HG03378 (cell line): ENCODE measurements at regions not wholly inside any gene's neighbourhood (a gene's known extent, or its start where the extent isn't known, plus 50 kb on each side); places are given as distances from the start of the nearest gene placed in this dataset.

ENCODE experiments used
- ATAC-seq: cut with Tn5 transposase; IDR thresholded peaks from one replicate; pipeline ENCODE4 v1.9.1; 2021; ENCODE audit warnings: mild to moderate bottlenecking, moderate library complexity; ENCODE audit not compliant: unreplicated experiment

DNA sequence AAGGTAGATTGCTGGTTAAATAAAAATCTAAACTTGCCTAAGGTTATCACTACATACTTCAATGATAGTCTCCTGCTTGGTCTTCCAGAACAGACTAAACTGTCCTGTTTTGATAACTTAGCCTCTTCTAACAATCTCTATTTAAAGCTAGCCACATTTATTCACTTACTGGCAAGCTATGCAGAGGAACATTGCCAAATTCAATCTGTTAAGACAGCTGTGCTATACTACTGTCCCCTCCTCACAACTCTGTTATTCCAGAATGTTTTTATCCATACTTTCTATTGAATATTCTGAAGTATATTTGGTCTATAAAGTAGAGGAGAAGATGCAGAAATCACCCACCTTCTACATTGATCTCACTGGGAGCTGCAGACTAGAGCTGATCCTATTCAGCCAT lies 594.0 kb upstream of the CCDC54 start:
- no peak for ATAC-seq

DNA sequence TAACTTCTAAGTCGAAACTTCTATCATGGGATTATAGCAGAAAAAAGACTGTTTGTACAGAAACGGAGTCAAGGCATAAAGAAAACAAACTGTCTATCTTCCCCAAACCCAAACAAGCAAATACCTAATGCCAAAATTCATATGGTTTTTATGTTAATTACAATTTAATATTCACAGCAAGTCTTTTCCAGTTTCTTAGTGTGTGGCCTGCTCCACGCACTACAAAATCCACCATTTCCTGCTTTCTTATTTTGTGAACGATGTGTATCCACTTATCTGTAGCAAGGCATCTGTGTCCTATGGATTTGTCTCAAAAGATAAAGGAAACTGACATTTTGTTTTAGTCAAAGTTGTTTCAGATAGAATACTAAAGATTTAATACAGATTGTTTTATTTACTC lies 588.0 kb upstream of the CCDC54 start:
- no peak for ATAC-seq

DNA sequence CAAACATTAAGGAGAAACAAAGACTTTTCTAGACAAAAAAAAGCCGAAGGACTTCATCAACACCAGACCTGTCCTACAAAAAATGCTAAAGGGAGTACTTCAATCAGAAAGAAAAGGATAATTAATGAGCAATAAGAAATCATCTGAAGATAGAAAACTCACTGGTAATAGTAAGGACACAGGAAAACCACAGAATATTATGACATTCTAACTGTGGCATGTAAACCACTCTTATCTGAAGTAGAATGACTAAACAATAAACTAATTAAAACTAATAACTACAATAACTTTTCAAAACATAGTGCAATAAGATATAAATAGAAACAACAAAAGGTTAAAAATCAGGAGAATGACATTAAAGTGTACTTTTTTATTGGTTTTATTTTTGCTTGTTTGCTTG lies 584.5 kb upstream of the CCDC54 start:
- ATAC-seq = no peak

DNA sequence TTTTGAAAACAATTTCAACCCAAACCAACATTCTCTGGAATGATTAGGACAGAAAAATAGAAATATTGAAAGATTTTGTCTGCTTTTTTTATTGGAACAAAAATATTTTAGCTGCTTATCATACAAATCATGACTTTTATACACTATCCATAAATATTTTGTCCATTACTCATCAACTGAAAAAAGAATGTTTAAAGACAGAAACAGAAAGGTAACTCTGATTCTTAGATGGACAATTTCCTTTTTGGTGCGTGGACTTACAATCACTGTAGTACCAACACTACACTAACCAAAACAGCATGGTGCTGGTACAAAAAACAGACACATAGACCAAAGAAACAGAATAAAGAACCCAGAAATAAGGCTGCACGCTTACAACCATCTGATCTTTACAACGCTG lies 582.8 kb upstream of the CCDC54 start:
- no peak for ATAC-seq

DNA sequence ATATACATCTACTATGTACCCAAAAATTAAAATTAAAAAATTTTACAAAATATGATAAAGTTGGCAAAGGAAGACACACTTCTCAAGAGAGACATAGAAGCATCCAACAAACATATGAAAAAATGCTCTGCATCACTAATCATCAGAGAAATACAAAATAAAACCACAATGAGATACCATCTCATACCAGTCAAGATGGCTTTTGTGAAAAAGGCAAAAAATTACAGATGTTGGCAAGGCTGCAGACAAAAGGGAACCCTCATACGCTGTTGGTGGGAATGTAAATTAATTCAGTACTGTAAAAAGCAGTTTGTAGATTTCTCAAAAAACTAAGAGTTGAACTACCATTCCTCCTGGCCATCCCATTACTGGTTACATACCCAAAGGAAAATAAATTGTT lies 581.7 kb upstream of the CCDC54 start:
- ATAC-seq = no peak

DNA sequence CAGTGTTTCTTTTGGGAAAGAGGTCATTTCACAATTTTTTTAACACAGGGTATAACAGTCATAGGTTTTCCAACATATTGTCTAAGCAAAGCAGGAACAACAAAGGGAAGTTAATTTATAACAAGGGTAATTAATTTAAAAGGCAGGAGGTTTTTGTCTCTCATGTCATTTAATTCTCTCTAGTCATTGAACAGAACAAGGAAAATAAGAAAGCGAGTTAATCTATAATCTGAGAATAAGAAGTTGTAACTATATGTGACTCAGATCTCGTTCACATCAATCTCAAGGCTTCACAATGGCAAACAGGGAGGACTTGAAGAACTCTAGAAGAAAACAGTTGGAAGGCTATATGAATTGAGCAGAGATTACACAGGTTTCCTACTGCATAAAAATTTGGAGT lies 579.8 kb upstream of the CCDC54 start:
- no peak for ATAC-seq

DNA sequence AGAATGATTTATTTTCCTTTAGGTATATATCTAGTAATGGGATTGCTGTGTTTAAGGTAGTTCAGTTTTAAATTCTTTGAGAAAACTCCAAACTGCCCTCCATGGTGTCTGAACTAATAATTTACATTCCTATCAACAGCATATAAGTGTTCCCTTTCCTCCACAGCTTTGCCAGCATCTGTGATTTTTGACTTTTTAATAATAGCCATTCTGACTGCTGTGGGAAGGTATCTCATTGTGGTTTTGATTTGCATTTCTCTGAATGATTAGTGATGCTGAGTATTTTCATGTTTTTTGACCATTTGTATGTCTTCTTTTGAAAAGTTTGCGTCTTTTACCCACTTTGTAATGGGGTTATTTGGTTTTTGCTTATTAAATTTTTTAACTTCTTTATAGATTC lies 571.6 kb upstream of the CCDC54 start:
- no peak for ATAC-seq

DNA sequence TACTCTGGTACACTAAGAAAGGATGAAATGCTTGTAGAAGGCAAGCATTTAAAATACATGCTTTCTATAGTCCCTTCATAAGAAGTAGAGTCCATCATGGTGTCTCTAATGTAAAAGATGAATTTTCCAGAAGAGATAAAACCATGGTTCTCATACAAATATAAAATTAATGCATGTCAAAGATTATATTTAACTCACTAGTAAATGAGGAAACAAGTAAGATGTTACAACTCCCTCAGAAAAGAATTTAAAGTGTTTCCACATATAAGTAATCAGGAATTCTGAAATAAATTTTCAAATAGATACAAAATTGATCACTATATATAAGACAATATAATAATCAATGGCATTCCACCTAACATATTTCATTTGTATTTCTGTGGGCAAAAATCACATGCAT lies 570.3 kb upstream of the CCDC54 start:
- ATAC-seq = no peak

DNA sequence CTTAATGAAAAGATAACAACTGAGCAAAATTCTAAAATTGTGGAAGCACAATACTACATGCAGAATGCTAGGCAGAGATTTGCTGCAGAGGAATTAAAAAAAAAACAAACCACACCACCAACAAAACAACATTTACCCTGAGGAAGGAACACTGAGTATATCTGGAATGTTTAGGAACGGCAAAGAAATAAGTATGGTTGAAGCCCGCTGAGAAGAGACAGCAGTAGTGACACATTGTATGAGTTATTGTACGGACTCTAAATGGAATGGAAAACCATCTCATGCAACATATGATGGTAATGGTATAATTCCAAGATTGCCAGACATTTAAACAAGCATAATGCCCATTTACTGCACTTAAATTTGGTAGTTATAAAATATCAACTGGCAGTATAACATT lies 568.2 kb upstream of the CCDC54 start:
- ATAC-seq = no peak

DNA sequence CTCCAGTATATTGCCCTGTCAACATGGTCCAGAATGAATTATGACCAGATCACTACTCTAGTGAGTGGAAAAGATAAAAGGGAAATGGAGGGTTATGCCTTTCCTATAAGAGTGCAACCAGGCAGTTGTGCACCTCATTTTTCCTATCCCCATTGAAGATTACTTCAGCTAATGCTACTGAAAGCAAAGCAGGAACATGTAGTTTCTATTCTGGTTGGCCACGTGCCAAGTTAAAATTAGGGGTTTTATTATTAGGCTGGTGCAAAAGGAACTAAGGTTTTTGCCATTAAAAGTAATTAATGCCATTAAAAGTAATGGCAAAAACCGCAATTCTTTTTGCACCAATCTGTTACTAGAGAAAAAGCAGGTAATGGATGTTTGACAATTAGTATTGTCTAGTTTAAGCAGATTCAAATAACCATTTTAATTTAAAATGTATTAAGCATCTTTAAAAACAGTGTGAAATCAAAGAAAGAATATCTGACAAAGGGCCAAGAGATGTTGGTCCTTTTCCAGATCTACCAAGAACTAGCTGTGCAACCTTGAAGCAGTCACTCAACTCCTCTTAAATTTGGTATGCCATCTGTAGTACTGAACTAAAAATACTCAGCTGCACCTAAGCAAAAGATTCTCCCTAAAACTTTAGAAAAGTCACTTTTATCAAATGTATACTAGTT lies 567.5 kb upstream of the CCDC54 start:
- ATAC-seq = no peak

DNA sequence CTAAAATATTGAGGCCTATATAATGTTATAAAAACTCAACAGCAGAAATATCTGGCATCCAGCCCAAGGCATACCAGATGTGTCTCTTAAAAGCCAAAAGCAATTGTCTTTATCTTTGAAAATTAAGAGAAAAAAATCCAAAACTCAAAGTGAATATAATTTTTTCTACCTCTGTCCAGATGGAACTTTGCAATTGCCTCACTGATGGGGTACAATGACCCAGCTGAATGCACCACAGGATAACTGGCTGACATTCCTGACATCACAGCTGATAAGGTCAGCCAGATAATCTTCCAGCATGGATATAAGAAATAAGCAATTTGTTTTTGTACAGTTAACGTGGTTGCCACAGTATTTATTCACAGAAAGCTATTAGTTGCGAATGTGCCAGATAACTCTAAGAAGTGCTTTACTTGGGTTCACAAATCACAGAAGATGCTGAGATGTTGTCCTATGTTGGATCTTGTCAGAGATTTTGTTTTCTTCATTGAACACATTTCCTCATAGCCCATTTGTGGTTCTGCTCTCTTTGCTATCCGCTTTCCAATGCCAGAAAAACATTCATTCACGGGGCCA lies 566.9 kb upstream of the CCDC54 start:
- ATAC-seq = no peak

DNA sequence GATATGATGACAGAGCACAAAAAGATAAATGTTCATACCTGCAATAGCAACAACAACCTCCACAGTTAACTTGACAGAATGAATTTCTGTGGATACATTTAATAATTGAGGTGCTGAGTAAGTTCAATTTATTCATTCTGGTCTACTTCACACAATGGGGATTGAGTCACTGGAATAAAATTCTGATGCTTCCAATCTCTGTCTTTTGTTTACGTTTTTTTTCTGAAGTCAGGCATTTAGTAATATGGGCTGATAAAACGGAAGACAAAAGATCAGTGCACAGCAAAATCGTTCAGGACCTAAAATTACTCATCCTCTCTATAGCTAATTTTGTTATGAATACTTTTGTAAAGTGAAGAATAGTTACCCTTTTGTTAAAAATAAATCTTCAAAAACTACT lies 565.9 kb upstream of the CCDC54 start:
- no peak for ATAC-seq

DNA sequence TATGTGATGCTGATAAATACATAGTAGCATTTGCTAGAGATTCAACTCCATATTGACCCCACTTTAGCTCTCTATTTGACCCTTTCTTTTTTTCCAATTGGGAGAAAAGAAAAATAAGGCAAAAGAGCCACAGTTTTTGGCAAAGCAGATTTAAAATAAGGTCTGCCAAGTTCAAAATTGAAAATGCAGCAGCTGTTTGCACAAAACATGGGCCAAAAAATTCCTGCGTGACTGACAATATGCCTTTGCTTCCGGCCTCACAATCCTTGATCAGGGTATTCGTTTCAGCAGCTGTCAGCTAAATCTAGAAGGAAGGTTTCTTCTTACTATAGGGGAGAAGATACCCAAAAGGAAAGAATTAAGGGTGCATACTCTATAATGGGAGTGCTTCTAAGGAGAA lies 563.5 kb upstream of the CCDC54 start:
- no peak for ATAC-seq

DNA sequence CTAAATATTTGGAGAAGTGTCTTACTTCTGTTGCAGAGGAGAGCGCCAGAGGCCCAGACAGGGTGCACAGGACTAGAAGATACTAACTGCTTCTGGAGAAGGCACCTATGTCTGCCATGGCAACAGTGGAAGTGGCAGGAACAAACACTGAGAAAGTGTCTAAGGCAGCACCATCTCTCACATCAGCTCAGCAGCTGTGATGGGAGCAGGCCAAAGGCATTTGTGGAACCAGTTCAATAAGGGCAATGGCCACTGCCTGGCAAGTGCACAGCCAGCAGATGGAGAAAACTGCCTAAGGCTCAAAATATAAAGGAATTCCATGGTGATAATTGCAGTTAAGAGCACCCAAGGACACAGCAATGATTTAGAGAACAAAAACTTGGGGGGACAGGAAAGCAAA lies 563.0 kb upstream of the CCDC54 start:
- ATAC-seq = no peak

DNA sequence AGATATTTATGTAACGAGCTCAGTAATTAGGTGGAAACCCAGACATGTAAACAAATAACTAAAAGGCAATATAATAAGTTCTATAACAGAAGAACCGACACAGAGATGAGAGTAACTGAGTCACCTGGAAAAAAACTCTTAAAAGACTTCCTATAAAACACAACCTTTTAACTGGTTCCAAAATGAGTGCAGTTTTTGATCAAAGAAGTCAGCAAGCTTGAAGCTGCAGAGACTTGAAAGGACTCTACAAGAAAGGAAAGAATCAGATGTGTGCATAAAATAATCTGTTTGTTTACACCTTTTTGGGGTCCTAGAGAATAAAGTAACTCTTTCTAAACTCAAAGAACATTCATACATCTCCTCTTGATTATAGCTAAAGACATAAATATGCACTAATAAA lies 560.4 kb upstream of the CCDC54 start:
- ATAC-seq = no peak

DNA sequence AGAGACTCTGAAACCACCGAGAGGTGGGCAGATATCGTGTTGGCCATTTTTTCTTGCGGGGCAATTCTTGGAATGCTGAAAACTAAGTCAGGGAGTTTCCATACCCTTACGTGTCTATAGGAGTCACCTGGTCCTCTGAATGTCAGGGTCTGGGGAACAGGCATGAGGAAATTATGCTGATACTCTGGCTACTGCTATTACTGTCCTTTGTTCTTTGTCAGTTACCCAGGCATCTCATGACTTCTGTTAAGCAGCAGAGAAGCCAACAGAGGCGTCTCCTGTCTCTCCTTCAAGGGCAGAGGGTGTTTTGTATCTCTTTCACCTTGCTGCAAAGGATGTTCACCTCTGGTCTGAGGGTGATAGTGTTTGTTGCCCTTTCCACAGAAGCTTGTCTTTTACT lies 559.5 kb upstream of the CCDC54 start:
- ATAC-seq = no peak

DNA sequence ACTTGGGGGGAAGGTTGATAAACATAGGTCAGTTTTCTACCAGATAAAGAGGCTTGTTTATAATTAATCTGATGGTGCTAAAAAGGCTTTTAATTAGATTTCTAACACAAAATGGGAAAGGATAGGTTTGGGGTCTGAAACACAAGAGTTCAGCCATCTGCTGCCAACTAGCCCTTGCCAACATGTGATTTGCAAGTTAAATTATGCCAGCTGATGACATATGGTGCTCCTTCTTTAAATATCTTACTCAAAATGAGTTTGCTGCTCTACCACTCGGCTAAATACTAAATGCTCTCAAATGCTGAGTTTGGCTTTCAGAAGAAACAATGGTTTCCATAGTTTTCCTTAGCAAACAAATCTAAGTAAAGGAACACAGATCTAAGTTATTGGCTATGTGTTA lies 557.8 kb upstream of the CCDC54 start:
- no peak for ATAC-seq

DNA sequence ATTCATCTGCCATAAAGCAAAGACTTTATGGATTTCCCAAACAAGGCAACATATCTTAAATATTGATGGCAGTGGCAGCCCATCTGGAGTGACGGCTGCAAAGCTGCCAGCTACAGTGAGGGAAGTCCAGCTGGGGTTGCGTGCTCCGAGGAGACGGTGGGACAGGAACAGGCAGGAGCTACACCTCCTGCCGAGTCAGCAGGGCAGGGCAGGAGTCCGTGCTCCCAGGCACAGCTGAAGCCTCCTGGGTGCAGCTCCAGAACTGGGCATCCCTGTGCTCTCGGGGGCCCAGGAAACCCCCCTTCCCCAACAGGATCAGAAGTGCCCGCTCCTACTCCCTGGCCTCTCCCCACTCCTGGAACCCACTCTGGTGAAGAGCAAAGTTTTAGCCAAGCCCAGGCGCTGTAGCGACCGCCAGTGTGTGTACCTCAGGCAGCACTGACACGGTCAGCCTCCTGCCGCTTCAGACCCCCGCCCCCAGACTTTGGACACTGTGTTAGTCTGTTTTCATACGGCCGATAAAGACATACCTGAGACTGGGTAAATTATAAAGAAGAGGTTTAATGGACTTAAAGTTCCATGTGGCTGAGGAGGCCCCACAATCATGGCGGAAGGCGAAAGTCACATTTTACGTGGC lies 556.4 kb upstream of the CCDC54 start:
- no peak for ATAC-seq

DNA sequence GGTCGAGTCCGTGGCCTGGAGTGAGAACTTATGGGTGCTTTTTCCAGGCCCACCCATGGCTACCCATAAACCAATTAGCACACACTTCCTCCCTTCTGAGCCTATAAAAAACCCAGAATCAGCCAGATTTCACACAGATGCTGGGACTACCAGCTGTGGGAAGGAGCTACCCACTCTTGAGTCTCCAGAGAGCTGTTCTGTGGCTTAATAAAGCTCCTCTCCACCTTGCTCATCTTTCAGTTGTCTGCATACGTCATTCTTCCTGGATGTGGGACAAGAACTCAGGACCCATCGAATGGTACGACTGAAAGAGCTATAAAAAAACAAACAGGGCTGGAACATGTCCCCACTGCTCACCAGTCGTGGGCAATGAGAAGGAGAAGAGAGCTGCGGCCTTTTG lies 555.4 kb upstream of the CCDC54 start:
- no peak for ATAC-seq

DNA sequence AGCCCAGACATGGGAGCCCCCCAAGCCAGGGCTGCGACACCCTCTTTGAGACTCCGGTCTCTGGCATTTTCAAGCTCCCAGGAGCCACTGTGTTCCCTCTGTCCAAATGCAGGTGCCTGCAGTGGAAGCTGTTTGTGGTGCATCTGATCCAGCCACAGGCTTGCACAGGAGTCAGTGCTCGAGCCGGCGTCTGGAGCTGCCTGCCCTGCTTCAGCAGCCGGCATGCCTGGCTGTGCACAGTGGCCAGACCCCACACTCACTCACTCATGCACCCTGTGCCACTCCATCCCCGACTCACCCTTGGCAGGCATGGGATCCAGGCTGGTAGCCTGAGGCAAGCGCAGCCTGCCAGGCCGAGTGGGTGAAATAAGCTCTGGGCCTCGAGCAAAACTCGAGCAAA lies 555.0 kb upstream of the CCDC54 start:
- no peak for ATAC-seq

DNA sequence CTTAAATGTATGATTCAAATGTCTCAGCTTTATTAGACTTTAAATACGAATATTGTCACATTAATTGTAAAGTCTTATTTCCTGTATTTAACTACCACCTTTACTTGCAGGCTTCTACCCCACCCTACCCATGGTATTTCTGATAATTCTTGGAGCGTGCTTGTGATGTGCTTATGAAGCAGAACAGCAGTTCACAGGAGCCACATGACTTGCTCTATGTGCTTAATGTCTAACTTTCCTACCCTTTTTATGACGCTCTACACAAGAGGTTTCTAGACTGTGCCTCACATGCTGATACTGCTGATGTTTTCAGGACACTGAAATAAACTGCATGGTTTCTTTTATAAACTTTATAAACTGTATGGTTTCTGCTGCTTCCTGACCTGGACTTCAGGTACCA lies 553.5 kb upstream of the CCDC54 start:
- ATAC-seq = no peak

DNA sequence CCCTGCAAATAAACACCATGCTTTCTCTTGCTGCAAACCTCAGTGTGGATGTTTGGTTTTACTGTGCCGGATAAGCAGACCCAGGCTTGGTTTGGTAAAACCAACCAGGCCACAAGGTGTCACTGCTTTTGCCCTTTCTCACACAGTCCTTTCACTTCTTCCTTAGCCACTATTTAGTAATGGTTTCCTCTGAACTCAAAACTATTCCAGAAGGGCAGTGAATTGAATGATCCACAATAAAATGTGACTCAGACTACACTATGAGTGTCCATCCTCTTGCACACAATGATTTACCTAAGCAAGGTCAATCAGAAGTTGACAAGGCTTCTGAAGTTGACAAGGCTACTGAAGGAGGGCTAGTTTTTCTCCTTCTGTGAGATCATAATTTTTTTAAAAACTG lies 552.4 kb upstream of the CCDC54 start:
- ATAC-seq = peak; percentile 70
